Transverse colon (tissue), 3 donors: ENCODE measurements at regions not wholly inside any gene's neighbourhood (a gene's known extent, or its start where the extent isn't known, plus 50 kb on each side); places are given as distances from the start of the nearest gene placed in this dataset.

Experiments used
- CTCF ChIP-seq, 5 experiments: fragments of 200-600 bp in 3 of 5; fragments of 450-650 bp in 2 of 5; sonication (generic) in 3 of 5; IDR thresholded peaks; 1 replicate in 2 of 5; 2 replicates in 3 of 5; pipeline ENCODE4 v1.5.1; 2016 to 2017; ENCODE audit warnings: antibody characterized with exemption in 5 of 5, inconsistent platforms in 3 of 5, mild to moderate bottlenecking in 2 of 5, moderate library complexity in 1 of 5
- POLR2A ChIP-seq: fragments of 450-650 bp; IDR thresholded peaks from one replicate; pipeline ENCODE4 v1.6.1; 2016; ENCODE audit warnings: antibody characterized with exemption, mild to moderate bottlenecking, moderate library complexity

GRCh38 chr5:138699482-138699881, 53.7 kb upstream of the CTNNA1 start:
- TF ChIP-seq POLR2A (no peak), CTCF (IDR thresholded peaks at IDR 0.05) (no peak)
